MG63 (cell line): ENCODE measurements at regions not wholly inside any gene's neighbourhood (a gene's known extent, or its start where the extent isn't known, plus 50 kb on each side); places are given as distances from the start of the nearest gene placed in this dataset.
"Not testable (repeated sequence)": the region's sequence is repeated elsewhere in the genome, so short reads cannot be mapped to it uniquely, and the experiment has no call there.

Experiments
- DNase-seq: peaks from one replicate; pipeline ENCODE4 v3.0.0-alpha.2; 2020
- H3K27me3 ChIP-seq: fragments of 250-450 bp; sonication (Bioruptor Pico); 2 replicates; pipeline ENCODE4 v1.5.1; 2020; ENCODE audit warnings: mild to moderate bottlenecking, moderate library complexity
- H3K36me3 ChIP-seq: fragments of 250-450 bp; sonication (Bioruptor Pico); 2 replicates; pipeline ENCODE4 v1.5.1; 2020; ENCODE audit warnings: mild to moderate bottlenecking, moderate library complexity
- H3K4me3 ChIP-seq: fragments of 250-450 bp; sonication (Bioruptor Pico); 2 replicates; pipeline ENCODE4 v1.5.1; 2020; ENCODE audit warnings: mild to moderate bottlenecking, moderate library complexity
- H3K9me3 ChIP-seq: fragments of 250-450 bp; sonication (Bioruptor Pico); 2 replicates; pipeline ENCODE4 v1.5.1; 2020; ENCODE audit warnings: mild to moderate bottlenecking, moderate library complexity

DNA sequence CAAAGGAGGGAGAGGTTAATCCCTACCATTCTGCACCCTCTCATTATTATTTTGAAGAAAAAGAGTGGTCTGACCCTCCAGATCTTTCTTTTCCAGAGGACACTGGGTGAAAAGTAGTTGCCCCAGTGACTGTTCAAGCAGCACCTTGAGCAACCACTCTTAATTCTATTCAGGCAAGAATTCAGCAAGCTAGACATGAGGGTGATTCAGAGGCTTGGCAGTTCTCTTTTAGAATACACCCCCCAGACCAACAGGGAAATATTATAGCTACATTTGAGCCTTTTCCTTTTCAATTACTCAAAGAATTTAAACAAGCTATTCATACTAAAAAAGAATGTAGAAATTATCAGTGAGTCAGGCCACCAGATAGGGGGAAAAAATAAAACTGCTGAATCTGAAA, 178.3 kb downstream of the MRPS30 start:
- no peak for DNase-seq

DNA sequence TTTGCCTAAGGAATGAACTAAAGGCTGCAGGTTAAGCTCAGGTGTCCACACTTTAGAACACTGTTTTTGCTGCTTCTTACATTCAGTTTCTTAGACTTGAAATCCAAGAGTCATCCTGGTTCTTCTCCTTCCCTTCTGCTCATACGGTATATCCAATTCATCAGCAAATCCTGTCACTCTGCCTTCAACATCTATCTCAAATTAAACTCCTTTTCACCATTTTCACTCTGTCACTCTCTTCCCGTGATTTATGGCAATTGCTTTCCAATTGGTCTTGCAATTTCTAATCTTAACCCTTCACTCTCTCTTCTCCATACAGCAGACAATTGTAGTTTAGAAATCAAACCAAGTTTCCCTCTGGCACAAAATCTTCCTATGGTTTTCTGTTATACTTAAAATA, 182.9 kb downstream of the MRPS30 start:
- Histone ChIP-seq H3K4me3 (no peak overlapping the region), H3K36me3 (no peaks in the 10 kb centered on the region), H3K9me3 (peaks cover 4% of the 10 kb centered on the region), H3K27me3 (no peaks in the 10 kb centered on the region)
- DNase-seq, result no peak

More for the DNA sequence above, 178.3 kb downstream of the MRPS30 start:
- Histone ChIP-seq H3K9me3 (peaks cover 17% of the 10 kb centered on the region), H3K36me3 (no peaks in the 10 kb centered on the region), H3K27me3 (no peaks in the 10 kb centered on the region), H3K4me3 (no peak overlapping the region)

DNA sequence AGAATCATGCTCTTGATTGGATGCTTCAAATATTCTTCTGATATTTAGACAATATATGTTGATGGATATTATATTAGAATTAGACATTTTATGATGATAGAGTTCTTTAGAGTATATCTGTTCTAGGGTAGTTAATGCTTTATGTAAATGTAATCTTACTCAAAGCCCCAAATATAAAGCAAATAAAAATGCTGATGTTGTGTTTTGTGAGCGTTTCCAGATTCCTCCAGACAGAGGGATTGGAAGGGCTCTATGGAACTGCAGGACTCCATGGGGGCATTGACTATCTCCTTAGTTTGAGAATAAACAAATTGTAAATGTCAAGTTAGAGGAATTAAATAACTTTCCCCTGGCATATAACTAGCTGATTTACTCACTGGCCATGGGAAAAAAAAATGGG, 184.5 kb downstream of the MRPS30 start:
- no peaks in the 10 kb centered on the region for H3K27me3 ChIP-seq
- peaks cover 4% of the 10 kb centered on the region for H3K9me3 ChIP-seq
- H3K4me3 ChIP-seq, result no peak overlapping the region
- H3K36me3 ChIP-seq, result no peaks in the 10 kb centered on the region
- no peak for DNase-seq

DNA sequence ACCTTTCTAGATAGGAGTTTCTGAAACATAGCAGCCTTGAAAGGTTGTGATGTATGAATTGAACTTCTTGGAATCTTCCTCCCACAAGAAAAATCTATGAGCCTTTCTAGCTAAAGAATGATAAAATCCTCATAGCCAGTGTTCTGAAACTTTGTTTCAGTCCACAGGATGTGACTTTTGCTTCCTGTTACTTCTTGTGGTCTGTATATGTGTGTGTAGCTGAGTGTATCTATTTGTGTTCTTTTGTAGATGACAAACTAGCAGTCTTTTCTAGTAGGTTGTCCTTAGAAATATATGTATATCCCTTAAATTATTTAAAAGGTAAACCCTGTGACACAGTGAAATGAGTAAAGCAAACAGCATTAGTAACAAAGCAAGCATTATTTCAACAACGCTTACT, 188.8 kb downstream of the MRPS30 start:
- no peaks in the 10 kb centered on the region for H3K27me3 ChIP-seq
- no peaks in the 10 kb centered on the region for H3K9me3 ChIP-seq
- H3K4me3 ChIP-seq, result no peak overlapping the region
- no peak for DNase-seq
- H3K36me3 ChIP-seq, result no peaks in the 10 kb centered on the region

DNA sequence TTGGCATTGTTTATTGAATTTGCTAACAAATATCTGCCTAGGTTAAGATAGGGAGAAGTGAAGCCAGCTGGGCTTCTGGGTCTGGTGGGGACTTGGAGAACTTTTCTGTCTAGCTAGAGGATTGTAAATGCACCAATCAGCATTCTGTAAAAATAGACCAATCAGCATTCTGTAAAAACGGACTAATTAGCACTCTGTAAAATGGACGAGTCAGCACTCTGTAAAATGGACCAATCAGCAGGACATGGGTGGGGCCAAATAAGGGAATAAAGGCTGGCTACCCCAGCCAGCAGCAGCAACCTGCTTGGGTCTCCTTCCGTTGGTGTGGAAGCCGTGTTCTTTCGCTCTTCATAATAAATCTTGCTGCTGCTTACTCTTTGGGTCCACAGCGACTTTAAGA, 198.4 kb downstream of the MRPS30 start:
- not testable (repeated sequence) for DNase-seq, H3K36me3 ChIP-seq, H3K4me3 ChIP-seq, H3K9me3 ChIP-seq, H3K27me3 ChIP-seq

DNA sequence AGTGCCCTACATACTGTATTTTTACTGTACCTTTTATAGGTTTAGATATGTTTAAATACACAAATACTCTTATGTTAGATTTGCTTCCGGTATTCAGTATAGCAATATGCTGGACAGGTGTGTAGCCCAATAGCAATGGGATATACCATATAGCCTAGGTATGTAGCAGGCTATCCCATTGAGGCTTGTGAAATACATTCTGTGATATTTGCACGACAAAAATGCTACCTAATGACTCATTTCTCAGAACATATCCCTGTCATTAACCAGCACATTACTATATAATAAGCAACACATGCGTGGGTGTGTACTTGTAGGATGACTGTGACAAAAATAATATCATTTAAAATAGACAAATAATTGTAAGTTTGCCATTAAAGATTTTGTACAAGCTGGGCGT, 208.8 kb downstream of the MRPS30 start:
- DNase-seq, result no peak
- H3K27me3 ChIP-seq, result no peaks in the 10 kb centered on the region
- no peak overlapping the region for H3K4me3 ChIP-seq
- H3K9me3 ChIP-seq, result no peaks in the 10 kb centered on the region
- no peaks in the 10 kb centered on the region for H3K36me3 ChIP-seq

DNA sequence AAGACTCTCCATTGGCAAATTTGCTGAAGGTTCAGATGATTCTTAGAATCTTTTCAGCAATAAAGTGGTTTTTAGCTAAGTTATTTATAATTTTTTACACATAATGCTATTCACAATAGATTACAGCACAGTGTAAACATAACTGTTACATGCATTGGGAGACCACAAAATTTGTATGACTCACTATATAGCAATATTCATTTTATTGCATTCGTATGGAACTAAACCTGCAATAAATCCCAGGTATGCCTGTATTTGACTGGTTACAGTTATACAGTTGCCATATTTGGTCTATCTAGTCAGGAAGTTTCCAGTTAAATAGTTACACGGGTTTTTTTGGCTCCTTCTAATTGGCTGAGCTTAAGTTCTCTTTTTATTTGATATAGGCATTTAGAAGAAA, 220.8 kb downstream of the MRPS30 start:
- H3K9me3 ChIP-seq, result no peaks in the 10 kb centered on the region
- no peaks in the 10 kb centered on the region for H3K36me3 ChIP-seq
- DNase-seq, result no peak
- H3K4me3 ChIP-seq, result no peak overlapping the region
- no peaks in the 10 kb centered on the region for H3K27me3 ChIP-seq

DNA sequence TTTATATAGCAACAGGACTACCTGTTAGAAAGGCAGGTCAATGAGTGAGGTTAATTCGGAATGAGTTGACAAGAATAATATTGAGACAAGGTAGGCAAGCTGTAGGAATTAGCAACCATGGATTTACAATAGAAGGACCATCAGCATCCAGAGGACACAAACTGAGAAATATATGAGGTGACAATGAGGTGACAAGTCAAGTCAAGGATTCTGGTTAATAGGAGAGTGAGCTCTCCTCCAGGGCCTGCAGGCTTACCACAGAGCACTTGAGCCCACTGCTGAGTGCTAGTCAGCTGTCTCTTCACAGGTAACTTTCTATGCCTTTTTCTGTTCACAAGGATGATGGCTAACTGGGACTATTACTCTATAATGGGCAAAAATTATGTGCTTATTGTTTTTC, 227.2 kb downstream of the MRPS30 start:
- no peak for DNase-seq
- Histone ChIP-seq H3K4me3 (no peak overlapping the region), H3K9me3 (no peaks in the 10 kb centered on the region), H3K27me3 (no peaks in the 10 kb centered on the region), H3K36me3 (no peaks in the 10 kb centered on the region)

DNA sequence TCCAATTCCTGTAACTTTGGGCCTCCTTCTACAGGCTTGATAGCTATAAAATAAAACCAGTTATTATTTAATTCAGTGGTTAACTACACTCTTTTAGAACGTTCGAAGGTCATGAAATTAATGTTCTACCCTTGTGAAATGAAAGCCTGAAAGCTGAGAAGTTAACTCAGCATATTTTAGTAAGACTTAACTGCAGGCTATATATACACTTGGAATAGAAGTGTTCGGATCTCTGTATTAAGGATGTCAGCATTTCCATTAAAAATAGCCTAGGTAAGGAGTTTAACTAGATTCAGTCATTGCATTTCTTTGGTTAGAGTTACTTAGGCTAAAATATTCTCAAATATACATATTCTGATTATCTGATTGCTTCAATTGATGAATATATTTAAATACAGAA, 229.2 kb downstream of the MRPS30 start:
- DNase-seq, result no peak
- Histone ChIP-seq H3K36me3 (no peaks in the 10 kb centered on the region), H3K4me3 (no peak overlapping the region), H3K27me3 (no peaks in the 10 kb centered on the region), H3K9me3 (no peaks in the 10 kb centered on the region)

DNA sequence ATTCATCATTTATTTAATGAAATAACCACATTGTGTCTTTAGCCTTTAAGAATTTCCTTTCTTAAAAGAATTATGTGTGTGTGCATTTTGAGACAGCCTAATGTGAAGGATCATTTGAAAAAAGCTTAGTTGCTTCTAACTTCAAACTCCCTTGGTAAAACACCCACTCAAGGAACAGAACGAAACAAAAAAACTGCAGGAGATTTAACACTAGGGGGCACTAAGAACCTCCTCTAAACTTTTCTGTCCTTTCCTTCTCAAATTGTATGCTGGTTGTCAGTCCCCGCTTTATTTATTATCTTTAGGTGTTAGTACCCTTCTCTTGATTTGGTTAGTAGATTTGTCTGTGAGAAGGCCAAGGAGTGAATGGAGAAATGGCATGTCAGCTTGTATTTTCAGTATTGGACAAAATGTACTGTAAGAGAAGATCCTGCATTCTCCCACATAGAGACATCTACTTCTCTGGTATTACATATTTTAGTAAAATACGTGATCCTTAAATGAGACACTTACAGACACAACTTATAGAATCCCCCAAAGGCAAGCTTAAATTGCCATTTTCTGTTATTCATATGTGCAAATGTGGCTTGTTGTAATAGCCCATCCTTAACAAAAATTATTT, 229.7 kb downstream of the MRPS30 start:
- H3K4me3 ChIP-seq, result no peak overlapping the region
- DNase-seq, result no peak
- H3K36me3 ChIP-seq, result no peaks in the 10 kb centered on the region
- H3K9me3 ChIP-seq, result no peaks in the 10 kb centered on the region
- H3K27me3 ChIP-seq, result no peaks in the 10 kb centered on the region

DNA sequence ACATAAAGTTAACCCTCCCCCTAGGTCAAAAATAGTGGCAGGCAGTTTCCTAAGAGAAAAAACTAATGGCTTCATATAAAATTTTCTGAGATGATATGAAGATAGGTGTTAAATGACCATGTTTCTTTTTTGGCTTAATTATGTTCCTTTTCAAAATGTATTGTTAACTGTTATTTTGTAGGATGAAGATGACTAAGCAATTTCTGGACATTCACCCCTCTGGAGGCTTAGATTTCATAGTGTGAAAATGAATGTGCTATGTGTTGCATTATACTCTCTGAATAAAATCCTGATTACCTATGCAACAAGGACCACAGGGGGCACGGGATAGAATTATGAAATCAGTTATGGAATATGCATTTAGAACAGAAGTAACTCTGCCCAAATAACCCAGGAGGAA, 233.5 kb downstream of the MRPS30 start:
- no peaks in the 10 kb centered on the region for H3K27me3 ChIP-seq
- H3K9me3 ChIP-seq, result no peaks in the 10 kb centered on the region
- no peak for DNase-seq
- no peak overlapping the region for H3K4me3 ChIP-seq
- no peaks in the 10 kb centered on the region for H3K36me3 ChIP-seq

DNA sequence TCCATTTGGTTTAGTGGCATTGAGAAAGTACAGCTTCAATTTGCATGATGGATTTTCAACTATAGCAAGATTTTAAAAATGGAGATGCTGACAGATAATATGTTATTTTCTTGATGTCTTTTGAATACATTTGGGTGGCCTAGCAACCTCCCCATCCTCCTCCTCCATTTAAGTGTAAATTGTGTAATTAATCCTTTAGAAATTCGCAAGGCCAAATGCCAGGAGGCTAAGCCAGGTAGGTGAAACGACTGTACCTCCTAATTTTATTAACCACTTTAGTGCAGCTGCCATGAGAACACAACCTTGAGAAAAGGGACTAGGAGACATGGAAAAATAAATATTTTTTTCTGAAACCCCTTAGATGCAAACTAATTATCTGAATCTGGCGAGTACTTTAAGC, 248.8 kb downstream of the MRPS30 start:
- no peak for DNase-seq
- H3K4me3 ChIP-seq, result no peak overlapping the region
- H3K36me3 ChIP-seq, result no peaks in the 10 kb centered on the region
- no peaks in the 10 kb centered on the region; the same call in 1 of the 2 replicates for H3K27me3 ChIP-seq
- no peaks in the 10 kb centered on the region for H3K9me3 ChIP-seq

DNA sequence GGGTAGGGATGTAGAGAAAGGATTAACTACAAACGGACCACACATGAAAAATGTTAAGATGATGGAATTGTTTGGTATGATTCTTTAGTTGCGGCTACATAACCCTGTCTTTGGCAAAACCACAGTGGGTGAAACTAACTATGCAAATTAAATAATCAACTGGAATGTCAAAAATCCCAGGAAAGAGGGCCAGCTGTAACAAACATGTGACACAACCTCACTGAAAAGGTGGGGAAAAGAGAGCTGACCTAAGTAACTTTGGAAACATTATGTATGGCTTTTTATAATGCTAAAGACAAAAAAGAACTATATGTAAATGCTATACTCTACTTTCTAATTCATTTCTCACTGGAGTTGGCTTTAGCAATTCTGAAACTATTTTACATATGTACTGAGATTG, 252.0 kb downstream of the MRPS30 start:
- Histone ChIP-seq H3K36me3 (no peaks in the 10 kb centered on the region), H3K9me3 (no peaks in the 10 kb centered on the region), H3K4me3 (no peak overlapping the region), H3K27me3 (no peaks in the 10 kb centered on the region)
- no peak for DNase-seq

DNA sequence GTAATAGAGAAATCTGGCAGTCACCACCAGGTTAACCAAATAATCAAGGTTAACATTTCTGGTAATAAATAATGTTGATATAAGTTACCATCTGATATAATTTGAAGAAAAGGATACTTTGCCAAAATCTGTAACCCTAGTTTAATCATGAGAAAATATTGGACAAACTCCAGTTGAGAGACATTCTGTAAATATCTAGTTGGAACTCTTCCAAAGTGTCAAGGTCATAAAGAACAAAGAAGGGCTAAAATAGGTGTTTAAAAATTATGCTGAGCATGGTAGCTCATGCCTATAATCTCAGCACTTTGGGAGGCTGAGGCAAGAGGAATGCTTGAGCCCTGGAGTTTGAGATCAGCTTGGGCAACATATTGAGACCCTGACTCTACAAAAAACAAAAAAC, 253.3 kb downstream of the MRPS30 start:
- Histone ChIP-seq H3K36me3 (no peaks in the 10 kb centered on the region), H3K9me3 (no peaks in the 10 kb centered on the region), H3K27me3 (no peaks in the 10 kb centered on the region), H3K4me3 (no peak overlapping the region)
- no peak for DNase-seq

DNA sequence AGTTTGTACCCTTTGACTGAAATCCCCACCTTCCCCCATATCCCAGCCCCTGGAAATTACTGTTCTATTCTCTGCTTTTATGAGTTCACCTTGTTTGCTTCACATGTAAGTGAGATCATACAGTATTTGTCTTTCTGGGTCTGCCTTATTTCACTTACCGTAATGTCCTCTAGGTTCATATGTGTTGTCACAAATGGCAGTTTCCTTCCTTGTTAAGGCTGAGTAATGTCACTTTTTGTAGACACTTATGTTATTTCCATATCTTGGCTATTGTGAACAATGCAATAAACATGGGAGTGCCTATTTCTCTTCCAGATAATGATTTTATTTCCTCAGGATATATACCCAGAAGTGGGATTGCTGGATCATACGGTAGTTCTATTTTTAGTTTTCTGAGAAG, 272.3 kb downstream of the MRPS30 start:
- H3K27me3 ChIP-seq, result peaks cover 3% of the 10 kb centered on the region; the same call in 1 of the 2 replicates
- no peak overlapping the region for H3K4me3 ChIP-seq
- no peaks in the 10 kb centered on the region for H3K36me3 ChIP-seq
- H3K9me3 ChIP-seq, result no peaks in the 10 kb centered on the region
- no peak for DNase-seq

DNA sequence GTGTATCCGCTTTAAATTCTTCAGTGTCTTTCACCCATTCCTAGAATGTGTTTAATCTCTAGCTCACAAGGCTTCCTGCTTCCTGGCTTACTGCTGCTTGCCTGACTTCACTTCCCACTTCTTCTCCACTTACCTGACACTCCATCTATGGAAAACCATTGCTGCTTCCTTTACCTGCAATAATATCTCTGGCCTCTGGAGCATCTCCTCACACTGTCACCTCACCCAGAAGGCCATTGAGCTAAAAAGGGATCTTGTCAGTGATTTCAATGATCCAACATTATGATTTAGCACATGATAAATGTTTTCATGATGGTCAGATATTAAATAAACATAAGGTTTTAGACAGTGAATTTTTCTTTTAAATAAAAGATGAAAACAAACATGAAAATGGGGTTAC, 281.1 kb downstream of the MRPS30 start:
- Histone ChIP-seq H3K36me3 (no peaks in the 10 kb centered on the region), H3K27me3 (no peaks in the 10 kb centered on the region), H3K9me3 (no peaks in the 10 kb centered on the region), H3K4me3 (no peak overlapping the region)
- DNase-seq, result no peak

DNA sequence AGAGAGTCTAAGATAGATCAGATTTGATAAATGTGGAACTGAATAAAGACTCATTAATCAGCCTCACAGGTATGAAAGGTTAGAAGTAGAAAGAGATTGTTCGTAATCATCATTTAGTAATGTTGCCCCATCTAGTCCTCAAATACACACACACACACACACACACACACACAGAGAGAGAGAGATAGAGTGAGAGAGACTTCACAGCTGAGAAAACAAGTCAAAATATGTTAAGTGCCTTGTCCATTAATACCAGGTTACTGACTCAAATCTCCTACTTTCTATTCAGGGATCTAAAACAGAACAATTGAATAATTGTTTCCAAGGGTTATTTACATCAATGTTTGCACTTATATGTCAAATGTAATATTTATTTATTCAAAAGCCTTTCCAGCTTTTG, 284.6 kb downstream of the MRPS30 start:
- no peak overlapping the region for H3K4me3 ChIP-seq
- no peaks in the 10 kb centered on the region; the same call in 1 of the 2 replicates for H3K27me3 ChIP-seq
- no peak for DNase-seq
- no peaks in the 10 kb centered on the region for H3K9me3 ChIP-seq
- H3K36me3 ChIP-seq, result no peaks in the 10 kb centered on the region

DNA sequence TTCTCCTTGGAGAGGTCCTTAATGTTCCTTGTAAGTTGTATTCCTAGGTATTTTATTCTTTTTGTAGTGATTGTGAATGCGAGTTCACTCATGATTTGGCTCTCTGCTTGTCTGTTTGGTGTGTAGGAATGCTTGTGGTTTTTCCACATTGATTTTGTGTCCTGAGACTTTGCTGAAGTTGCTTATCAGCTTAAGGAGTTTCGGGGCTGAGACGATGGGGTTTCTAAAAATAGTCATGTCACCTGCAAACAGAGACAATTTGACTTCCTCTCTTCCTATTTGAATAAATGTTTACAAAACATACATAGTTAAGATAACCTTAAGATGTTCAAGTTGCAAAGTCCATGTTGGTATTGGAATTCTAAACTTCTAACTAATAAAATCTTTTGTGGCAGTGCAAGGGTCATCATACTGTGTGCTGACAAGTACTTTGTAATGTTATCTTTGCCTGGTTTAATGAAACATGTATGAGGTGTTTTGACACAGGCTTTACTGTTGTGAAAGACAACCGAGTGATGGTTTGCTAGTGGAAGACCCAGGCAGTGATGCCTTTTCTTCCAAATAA, 286.2 kb downstream of the MRPS30 start:
- no peaks in the 10 kb centered on the region; the same call in 1 of the 2 replicates for H3K27me3 ChIP-seq
- no peaks in the 10 kb centered on the region for H3K9me3 ChIP-seq
- no peak for DNase-seq
- H3K36me3 ChIP-seq, result no peaks in the 10 kb centered on the region
- H3K4me3 ChIP-seq, result no peak overlapping the region
